Right lung (tissue), 2 donors: ENCODE measurements at regions not wholly inside any gene's neighbourhood (a gene's known extent, or its start where the extent isn't known, plus 50 kb on each side); places are given as distances from the start of the nearest gene placed in this dataset.
"Not testable (repeated sequence)": the region's sequence is repeated elsewhere in the genome, so short reads cannot be mapped to it uniquely, and the experiment has no call there.

Source experiments
- DNase-seq, 2 donors: peaks; one replicate each; pipeline ENCODE4 v3.0.0-alpha.2; 2013

DNA sequence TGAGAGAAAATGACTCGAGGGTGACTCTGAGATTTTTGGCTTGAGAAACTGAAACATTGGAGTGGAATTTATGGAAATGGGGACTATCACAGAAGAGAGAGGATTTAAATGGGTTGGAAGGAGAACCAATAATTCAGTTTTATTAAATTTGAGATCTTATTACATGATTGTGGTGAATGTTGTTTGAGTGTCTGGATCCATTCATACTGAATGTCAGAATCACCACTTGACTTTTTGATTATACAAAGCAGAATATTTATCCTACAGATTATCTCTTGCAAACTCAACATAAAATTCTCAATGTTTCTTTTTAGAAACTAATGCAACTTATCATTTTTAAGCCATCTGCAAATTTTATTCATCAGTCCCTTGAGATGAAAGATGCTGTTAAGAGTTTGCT lies 332.8 kb downstream of the CNTN3 start:
- DNase-seq, result no peak

DNA sequence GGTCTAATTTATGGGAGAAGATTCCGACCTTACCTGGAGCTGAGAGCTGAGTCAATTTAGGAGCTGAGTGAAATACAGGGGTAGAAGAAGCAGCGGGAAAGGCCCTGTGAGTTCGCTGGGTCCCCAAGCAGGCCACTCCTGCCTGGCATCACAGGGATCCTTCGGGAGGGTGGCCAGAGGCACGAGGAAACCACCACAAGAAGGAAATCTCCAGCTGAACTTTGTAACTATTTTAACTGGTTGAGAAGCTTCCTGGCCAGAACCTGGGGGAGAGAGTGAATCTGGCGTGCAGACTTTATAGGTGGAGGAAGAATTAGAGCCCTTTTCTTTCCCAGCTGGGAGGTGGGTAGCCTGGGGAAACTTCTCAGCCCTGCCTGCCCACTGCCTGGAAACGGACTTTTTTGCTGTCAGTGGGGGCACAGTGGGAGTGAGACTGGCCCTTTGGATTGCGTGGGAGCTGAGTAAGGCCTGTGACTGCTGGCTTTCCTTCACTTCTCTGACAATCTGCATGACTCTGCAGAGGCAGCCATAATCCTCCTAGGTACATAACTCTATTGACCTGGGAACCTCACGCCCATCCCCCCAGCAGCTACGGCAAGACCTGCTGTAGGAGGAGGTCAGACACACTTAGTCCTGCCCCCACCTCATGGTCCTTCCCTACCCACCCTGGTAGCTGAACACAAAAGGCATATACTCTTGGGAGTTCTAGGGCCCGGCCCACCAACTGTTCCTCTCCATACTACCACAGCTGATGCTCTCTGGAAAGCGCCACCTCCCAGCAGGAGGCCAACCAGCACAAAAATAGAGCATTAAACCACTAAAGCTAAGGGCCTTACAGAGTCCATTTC lies 340.7 kb downstream of the CNTN3 start:
- no peak for DNase-seq

DNA sequence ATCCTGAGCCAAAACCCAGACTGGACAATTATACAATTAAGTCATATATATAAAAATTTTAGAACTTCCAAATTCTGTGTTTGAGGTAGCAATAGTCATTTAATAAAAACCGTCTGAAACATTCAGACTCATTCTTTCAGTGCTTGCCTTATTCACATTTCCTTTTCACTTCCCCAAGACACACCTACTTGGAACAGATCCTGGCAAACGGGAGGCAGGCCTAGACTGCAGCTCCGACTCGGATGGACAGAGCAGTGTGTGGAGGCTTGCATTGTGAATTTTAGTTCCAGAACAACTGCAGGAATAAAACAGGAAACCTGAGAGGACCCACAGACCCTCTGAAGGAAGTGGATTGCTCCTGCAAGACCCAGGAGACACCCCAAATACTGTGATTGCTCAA lies 341.4 kb downstream of the CNTN3 start:
- no peak for DNase-seq

DNA sequence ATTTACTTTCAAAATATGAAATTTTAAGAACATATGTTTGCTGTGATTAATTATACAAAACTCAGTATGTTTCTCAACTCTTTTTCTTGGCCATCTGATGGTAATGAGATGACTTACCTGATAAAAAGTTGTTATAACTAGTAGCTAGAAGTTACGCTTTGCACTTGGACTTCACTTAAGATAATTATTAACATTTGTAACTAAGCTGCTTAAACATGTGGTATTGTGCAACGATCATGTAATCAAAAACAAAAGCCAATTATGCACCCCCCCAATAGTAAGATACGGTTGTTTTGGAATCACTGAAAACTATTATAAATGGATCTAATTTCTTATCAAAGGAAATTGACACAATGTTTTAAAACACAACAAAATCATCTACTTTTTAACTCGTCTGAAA lies 342.9 kb downstream of the CNTN3 start:
- DNase-seq, result peak; percentile 31 to 32

DNA sequence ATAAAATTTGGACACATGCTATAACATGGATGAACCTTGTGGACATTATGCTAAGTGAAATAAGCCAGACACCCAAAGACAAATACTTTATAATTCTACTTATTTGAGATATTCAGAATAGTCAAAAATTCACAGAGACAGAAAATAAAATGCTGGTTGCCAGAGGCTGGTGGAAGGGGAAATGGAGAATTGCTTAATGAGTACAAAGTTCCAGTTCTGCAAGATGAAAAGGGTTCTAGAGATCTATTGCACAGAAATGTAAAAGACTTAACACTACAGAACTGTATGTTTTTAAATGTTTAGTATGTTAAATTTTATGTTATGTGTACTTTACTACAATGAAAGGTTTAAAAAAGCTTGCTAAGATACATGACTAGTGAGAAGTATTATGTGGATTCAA lies 344.8 kb downstream of the CNTN3 start:
- DNase-seq, result no peak

DNA sequence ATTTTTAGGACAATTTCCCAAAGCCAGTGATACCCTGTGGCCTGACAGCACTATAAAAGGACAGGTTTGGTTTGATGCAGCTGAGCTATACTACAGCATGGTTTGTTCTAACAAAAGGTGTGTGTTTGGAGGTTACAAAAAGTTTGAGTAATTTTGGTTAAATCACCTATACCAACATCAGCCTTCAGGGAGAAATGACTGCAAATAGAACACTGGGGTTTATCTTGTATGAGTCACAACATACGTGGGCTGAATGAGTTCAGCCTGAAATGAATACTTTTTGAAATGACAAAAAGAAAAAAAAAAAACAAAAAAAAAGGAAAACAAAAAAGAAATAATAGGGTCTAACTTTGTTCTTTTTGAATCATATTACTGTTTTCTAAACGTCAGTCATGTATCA lies 345.7 kb downstream of the CNTN3 start:
- DNase-seq, result no peak

DNA sequence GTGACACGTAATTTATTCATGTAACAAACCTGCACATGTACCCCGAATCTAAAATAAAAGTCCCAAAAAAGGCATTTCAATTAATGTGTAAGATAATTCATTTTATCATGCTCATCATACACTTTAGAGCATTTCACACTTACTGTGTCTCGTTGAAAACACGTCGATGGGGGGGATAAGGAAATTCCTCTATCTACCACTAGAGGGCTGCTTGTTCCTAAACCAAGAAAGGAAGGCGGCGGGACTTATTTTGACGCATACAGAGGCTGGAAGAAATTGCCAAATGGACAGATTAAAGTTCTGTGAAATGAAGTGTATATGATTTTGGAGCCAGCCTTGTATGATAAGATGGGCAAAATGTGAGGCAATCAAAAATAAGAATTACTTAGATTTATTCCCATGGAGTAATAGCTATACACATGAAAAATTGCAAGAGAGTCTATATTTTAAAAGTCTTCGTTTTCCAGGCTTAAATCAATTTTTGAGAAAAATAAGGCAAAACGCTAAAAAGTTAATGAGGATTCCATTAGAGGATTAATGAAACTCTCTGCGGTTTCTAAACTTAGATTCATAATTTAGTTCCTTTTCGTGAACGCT lies 346.8 kb downstream of the CNTN3 start:
- peak; percentile 51 to 75 for DNase-seq

DNA sequence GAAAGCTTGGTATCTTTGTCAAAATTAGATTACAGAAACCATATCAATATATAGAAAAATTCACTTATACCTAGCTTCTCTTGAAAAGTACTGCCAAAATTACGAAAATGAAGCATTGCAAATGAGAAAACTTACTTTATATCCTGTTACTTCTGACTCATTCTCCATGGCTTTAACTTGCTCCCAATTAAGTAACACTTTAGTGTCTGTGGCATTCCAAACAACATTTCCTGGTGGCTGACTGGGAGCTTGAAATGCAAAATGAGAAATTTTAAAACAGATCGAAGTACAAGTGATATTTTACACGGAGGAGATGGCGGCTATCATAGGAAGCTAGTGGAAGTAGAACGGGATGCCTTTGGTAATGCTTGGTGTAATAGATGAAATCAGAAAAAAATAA lies 347.3 kb downstream of the CNTN3 start:
- no peak for DNase-seq

DNA sequence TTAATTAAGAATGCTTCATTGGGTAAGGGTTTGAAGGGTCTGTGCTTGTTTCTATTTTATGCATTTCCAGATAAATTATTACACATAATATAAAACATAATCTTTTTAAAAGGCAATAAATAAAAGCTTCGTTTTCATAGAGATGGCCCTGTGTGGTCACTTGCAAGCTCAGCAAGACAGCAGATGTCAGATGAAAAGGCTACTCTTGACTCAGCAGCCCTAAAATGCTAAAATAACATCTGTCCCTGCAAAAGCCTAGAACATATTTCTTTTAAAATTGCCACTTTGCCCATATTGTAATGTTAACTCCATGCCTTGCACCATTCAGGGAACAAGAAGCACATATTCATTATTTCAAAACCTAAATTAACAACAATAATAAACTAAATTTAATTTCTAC lies 349.4 kb downstream of the CNTN3 start:
- DNase-seq, result no peak

DNA sequence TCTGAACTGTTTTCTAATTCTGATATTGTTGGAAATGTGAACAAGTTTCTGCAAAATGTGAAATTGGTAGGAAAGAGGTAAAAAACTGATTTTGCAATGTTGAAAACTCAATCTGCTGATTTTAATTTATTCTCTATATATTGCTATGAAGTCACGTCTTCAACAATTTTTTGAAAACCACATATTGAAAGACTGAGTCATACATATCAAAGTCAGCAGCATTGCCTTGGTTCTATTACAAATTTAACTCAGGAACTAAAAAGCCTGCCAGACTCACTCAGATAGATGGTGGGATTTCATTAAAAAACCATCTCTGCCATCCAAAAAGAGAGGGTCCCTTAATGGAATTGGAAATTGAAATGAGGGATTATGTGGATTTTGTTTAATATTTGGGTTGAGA lies 351.4 kb downstream of the CNTN3 start:
- DNase-seq, result no peak

DNA sequence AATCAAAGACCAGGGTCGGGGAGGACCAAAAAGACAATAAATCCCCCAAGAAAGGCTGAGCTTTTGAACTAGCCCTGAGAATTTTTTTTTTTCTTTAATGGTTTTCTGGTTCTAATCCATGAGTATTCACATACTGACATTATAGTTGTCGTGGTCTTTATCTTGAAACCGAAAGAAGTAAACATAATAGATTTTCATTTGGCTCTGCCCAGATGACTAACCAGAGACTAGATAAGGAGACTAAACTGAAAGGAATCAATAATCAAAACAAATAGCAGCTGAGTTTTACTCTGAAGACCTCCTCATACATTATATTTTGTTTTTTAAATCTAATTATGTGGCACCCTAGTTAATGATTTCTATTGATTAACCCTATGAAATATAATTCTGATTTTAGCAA lies 381.4 kb downstream of the CNTN3 start:
- no peak for DNase-seq

DNA sequence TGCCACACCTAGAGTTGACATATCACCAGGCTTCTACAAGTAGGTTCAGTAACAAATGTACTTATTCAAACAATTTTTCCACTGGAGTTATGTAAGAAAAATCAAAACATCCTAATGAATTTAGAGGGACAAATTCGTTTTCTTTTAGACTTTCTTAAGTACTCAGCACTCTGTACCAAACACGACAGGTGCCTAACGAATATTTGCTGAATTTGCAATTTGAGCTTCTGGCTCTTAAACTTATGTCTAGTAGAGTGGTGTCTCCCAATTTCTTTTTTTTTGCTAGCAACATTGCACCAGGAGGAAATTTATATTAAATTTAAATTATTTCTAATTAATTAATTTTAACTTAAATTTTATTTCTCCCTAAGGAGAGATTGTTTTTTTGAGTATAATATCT lies 397.0 kb downstream of the CNTN3 start:
- DNase-seq, result no peak

DNA sequence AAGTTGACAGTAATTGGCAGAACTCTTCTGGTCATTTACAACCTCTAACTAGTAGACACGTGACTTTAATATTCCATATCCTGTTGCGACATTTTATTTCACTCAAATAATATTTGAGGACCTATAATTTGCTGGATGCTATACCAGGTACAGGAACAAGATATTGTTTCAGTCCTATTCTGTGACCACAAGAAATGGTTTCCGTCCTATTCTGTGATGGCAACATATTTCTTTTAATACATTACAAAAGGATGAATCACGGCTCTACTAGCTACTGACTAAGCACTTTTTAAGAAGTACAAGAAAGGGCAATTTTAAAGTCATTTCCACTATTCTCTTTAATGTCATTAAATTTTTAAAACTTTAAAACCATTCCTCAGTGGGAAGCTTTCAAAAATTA lies 400.2 kb downstream of the CNTN3 start:
- no peak for DNase-seq

DNA sequence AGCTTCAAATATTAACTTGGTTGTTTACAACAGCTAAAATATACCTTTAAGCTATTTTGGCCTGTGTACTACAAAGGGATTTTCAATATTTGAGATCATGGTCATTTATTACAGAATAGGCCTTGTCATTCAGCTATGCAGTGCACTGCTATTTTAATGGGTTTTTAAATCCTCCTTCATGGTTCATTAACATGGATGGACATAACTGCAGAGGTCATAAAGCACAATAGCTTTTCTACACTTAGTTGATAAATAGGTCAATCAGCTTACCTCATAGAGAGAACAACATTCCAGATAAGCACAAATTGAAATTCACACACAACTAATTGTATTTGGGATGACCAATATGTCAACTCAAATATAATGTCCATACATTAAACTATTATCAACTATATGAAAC lies 403.7 kb downstream of the CNTN3 start:
- DNase-seq, result no peak

DNA sequence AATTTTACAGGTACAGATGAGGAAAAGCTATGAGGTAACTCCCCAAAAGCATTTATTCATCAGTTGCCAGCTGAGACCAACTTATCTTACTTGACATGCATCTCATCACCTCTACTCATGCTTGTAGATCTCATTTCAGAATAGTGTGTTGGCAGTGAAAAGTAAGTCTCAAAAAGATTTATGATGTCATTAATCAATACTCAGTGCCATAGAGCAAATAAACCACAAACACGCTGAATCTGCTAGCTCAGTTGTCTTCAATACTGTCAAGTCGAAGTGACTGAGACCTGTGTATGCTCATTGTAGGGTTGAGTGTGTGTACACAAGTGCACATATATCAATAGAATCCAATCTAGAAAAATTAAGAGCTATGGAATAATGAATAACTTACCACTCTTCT lies 413.5 kb downstream of the CNTN3 start:
- no peak for DNase-seq

DNA sequence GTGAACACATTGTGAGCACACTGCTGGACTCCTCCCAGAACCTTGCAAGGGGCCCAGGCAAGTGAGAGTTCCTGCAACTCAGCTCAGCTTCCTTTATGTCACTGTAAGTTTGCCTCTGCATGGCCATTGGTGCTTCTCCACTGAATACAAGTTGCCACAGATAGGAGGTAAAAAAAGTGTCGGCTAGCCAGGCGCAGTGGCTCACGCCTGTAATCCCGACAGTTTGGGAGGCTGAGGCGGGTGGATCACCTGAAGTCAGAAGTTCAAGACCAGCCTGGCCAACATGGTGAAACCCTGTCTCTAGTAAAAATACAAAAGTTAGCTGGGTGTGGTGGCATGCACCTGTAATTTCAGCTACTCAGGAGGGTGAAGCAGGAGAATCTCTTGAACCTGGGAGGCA lies 435.8 kb downstream of the CNTN3 start:
- not testable (repeated sequence) for DNase-seq

DNA sequence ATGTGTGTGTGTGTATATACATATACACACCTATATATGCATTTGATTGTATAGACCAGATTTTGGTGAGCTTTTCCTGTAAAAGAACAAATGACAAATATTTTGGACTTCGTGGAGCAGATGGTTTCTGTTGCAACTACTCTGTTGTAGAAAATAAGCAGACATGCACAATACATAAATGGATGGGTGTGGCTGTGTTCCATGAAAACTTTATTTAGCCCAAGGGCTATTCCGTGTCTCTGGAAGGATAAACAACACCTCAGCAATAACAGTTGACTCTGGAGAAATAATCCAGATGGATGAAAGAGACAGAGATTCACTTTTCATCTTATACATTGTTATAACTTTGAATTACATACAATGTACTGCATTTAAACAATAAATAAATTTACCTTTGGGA lies 441.4 kb downstream of the CNTN3 start:
- no peak for DNase-seq

DNA sequence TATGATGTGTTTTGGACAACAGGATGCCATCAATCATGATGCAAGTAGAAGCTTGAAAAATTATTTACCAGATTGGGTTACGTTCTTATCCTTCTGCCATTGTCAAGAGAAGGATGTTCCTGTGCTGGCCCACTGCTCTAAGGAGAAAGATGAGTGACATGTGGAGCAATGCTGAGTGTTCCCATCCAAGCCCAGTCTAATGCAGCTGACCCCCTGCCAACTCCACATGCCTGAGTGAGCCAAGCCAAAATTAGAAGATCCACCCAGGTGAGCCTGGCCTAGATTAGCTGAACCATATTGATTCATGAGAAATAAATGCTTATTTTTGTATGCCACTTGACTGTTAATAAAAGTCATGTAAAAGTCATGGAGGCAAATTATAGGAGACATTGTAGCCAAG lies 446.5 kb downstream of the CNTN3 start:
- DNase-seq, result no peak

DNA sequence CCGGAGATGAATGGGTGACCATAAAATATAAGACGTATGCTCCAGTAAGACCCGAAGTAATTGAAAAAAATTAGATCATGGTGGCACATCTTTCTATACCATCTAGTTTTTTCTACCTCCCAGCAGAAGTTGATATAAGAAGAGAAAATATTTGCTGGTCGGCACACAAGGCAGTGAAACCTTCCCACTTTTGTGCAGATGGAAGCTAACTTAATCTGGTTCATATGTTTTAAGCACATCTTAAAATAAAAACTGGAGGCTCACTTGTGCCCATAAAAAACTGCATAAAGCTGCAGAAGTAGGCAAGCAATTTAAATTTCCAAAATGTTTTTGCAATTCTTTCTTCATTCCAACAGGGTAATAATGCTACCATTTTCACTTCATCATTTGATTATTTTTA lies 449.2 kb downstream of the CNTN3 start:
- no peak for DNase-seq

DNA sequence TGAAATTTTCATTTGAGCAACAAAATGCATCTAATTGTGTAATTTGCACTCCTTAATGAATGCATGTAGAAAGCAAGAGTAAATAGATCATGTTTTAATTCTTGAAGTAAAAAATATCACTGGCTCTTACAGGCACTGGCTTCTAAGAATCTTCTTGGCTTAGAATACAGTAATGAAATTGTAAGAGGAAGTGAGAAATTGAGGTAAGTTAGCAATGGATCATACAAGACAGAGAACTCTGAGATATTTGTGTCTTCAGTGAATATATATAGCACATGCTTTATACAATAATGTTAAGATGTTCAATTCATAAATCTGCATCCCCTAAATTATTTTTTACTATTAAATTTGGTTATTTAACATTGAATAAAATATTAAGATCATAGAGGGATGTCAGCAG lies 465.0 kb downstream of the CNTN3 start:
- no peak for DNase-seq

DNA sequence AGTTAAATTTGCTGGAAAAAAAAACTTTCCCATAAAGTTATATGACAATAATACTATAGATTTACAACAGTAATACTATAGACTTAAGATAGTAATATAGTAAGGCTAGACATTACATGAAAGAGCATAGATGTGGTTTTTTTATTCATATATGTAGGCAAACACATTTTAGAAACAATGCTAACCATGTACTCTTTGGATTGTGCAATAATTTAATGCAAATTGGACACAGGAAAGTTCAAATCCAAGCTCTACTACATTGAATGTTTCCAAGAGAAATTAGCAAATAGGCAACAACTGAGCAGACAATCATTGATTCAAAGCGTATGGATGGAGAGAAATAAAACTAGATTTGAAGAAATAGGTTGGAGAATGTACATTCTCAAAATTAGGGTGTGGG lies 469.2 kb downstream of the CNTN3 start:
- no peak for DNase-seq

DNA sequence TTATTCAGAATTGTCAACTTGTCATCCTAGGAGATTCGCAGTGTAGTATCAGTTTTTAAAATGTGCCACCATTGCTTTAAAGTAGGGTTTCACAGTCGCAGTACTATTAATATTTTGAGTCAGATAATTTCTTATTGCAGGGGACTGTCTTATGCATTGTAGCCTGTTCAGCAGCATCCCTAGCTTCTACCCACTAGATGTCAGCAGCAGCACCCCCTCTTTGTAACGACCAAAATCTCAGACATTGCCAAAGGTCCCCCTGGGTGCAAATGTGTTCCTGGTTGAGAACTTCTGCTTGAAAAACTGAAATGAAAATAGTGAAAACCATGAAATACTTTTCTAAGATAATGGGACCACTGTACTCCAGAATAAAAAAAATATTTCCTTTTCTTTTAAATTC lies 474.8 kb downstream of the CNTN3 start:
- no peak for DNase-seq

DNA sequence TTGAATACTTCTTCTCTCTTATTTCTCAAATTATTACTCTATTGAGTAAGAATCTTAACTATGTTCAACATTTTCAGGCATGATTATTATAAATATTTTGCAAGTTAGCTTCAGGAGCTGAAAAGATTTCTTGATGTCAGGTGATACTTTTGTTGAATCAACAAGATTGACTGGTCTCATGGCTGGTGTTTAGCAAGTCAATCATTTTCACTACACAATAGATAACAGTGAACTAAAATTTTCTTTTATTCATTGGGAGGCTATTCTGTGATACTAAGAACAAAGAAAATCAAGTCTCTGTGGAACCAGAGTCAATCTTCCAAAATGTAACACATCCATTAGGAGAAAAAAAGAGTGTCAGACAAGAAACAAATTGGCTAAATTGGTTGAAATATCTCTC lies 476.7 kb downstream of the CNTN3 start:
- DNase-seq, result no peak

DNA sequence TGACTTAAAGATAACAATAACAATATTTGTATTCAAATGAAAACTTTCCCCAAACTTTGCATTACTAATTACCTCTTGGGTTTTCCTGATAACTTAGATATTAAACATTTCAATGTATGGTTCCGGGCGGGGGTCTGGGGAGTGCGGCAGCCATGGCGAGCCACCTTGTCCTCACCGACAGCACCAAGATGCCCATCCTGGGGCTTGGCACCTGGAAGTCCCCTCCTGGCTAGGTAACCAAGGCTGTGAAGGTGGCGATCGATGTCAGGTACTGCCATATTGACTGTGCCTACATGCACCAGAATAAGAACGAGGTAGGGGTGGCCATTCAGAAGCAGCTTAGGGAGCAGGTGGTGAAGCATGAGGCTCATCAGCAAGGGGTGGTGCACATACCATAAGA lies 478.7 kb downstream of the CNTN3 start:
- no peak for DNase-seq
